HG03469 (cell line): ENCODE measurements at regions not wholly inside any gene's neighbourhood (a gene's known extent, or its start where the extent isn't known, plus 50 kb on each side); places are given as distances from the start of the nearest gene placed in this dataset.
"Not testable (repeated sequence)": the region's sequence is repeated elsewhere in the genome, so short reads cannot be mapped to it uniquely, and the experiment has no call there.

Experiments
- ATAC-seq: cut with Tn5 transposase; IDR thresholded peaks from one replicate; pipeline ENCODE4 v1.9.1; 2021; ENCODE audit warnings: mild to moderate bottlenecking, moderate library complexity, moderate number of reproducible peaks; ENCODE audit not compliant: unreplicated experiment

- ATAC-seq: no peak
Measured at GRCh38 chr7:136134503-136134902, 157.3 kb upstream of the MTPN start.

GRCh38 chr7:136133551-136133950 is 156.4 kb upstream of the MTPN start:
- ATAC-seq: no peak

- ATAC-seq: no peak
Measured at GRCh38 chr7:136131304-136131630, 154.1 kb upstream of the MTPN start.

GRCh38 chr7:136130511-136131303 is 153.5 kb upstream of the MTPN start:
- ATAC-seq: no peak

GRCh38 chr7:136128050-136128449 is 150.9 kb upstream of the MTPN start:
- ATAC-seq: no peak

- no peak for ATAC-seq
Measured at GRCh38 chr7:136123352-136123751, 146.2 kb upstream of the MTPN start.

GRCh38 chr7:136122026-136122425 is 144.9 kb upstream of the MTPN start:
- ATAC-seq: no peak

GRCh38 chr7:136117539-136117938 is 140.4 kb upstream of the MTPN start:
- ATAC-seq: no peak

- ATAC-seq: no peak
Measured at GRCh38 chr7:136116186-136116585, 139.0 kb upstream of the MTPN start.

- peak; percentile 99 for ATAC-seq
Measured at GRCh38 chr7:136114966-136115762, 138.0 kb upstream of the MTPN start.

GRCh38 chr7:136114467-136114866 is 137.3 kb upstream of the MTPN start:
- not testable (repeated sequence) for ATAC-seq

- not testable (repeated sequence) for ATAC-seq
Measured at GRCh38 chr7:136109037-136109436, 131.9 kb upstream of the MTPN start.

GRCh38 chr7:136105191-136105590 is 128.0 kb upstream of the MTPN start:
- ATAC-seq: no peak

GRCh38 chr7:136104269-136104603 is 127.1 kb upstream of the MTPN start:
- ATAC-seq: no peak

GRCh38 chr7:136103545-136104268 is 126.5 kb upstream of the MTPN start:
- ATAC-seq: no peak

GRCh38 chr7:136102881-136103280 is 125.7 kb upstream of the MTPN start:
- ATAC-seq: no peak

GRCh38 chr7:136092714-136093113 is 115.6 kb upstream of the MTPN start:
- ATAC-seq: not testable (repeated sequence)

GRCh38 chr7:136087881-136088280 is 110.7 kb upstream of the MTPN start:
- ATAC-seq: no peak

GRCh38 chr7:136086712-136087111 is 109.6 kb upstream of the MTPN start:
- peak; percentile 77 for ATAC-seq

GRCh38 chr7:136079934-136080333 is 102.8 kb upstream of the MTPN start:
- ATAC-seq: no peak

- no peak for ATAC-seq
Measured at GRCh38 chr7:136079478-136079892, 102.3 kb upstream of the MTPN start.

- ATAC-seq: no peak
Measured at GRCh38 chr7:136079066-136079465, 101.9 kb upstream of the MTPN start.
